DND-41 (cell line): ENCODE measurements at regions not wholly inside any gene's neighbourhood (a gene's known extent, or its start where the extent isn't known, plus 50 kb on each side); places are given as distances from the start of the nearest gene placed in this dataset.

Source experiments
- ATAC-seq: fragments of 200-7000 bp; cut with Tn5 transposase; 3 replicates; pipeline ENCODE4 v1.9.1; 2021; ENCODE audit warnings: low read depth; ENCODE audit not compliant: insufficient read depth
- DNase-seq: peaks from one replicate; pipeline ENCODE4 v3.0.0-alpha.2; 2020
- H2AFZ ChIP-seq: 2 replicates; pipeline ENCODE4 v1.6.0; 2012; ENCODE audit warnings: low read depth, low read length
- H3K27ac ChIP-seq: 2 replicates; pipeline ENCODE4 v1.5.1; 2012; ENCODE audit warnings: low read length, inconsistent platforms
- H3K27me3 ChIP-seq: fragments of 200-600 bp; sonication (generic); 2 replicates; pipeline ENCODE4 v1.6.0; 2012; ENCODE audit warnings: low read length, mild to moderate bottlenecking, inconsistent platforms; ENCODE audit not compliant: insufficient read depth, poor library complexity
- H3K36me3 ChIP-seq: 2 replicates; pipeline ENCODE4 v1.5.1; 2012; ENCODE audit warnings: low read length, inconsistent platforms; ENCODE audit not compliant: insufficient read depth
- H3K4me1 ChIP-seq: 2 replicates; pipeline ENCODE4 v1.5.1; 2012; ENCODE audit warnings: mild to moderate bottlenecking, low read length; ENCODE audit not compliant: insufficient read depth
- H3K4me2 ChIP-seq: 2 replicates; pipeline ENCODE4 v1.6.0; 2012; ENCODE audit warnings: mild to moderate bottlenecking, moderate library complexity, low read length, inconsistent platforms; ENCODE audit not compliant: insufficient read depth
- H3K4me3 ChIP-seq, 2 experiments: fragments of 200-600 bp in 1 of 2; shearing (Covaris generic) in 1 of 2; 2 replicates each; pipeline ENCODE4 v1.5.1; 2012 to 2016; ENCODE audit warnings: inconsistent platforms in 2 of 2, low read length in 2 of 2, mild to moderate bottlenecking in 2 of 2, low read depth in 1 of 2, moderate library complexity in 1 of 2
- H3K79me2 ChIP-seq: 2 replicates; pipeline ENCODE4 v1.6.0; 2012; ENCODE audit warnings: low read length, inconsistent platforms; ENCODE audit not compliant: insufficient read depth
- H3K9ac ChIP-seq: 2 replicates; pipeline ENCODE4 v1.6.0; 2012; ENCODE audit warnings: low read depth, mild to moderate bottlenecking, inconsistent platforms, low read length, moderate library complexity
- H3K9me3 ChIP-seq: 2 replicates; pipeline ENCODE4 v1.5.1; 2012; ENCODE audit warnings: low read length, moderate library complexity, mild to moderate bottlenecking, inconsistent platforms; ENCODE audit not compliant: insufficient read depth, severe bottlenecking
- H4K20me1 ChIP-seq: 2 replicates; pipeline ENCODE4 v1.6.0; 2012; ENCODE audit warnings: low read length; ENCODE audit not compliant: insufficient read depth
- EZH2 ChIP-seq: IDR thresholded peaks from 3 replicates; pipeline ENCODE4 v1.6.1; 2012; ENCODE audit warnings: borderline replicate concordance, low read depth, mild to moderate bottlenecking, moderate library complexity, low read length, inconsistent platforms; ENCODE audit not compliant: severe bottlenecking
- TF ChIP-seq, protein P1 (sequence below): IDR thresholded peaks from 2 replicates; pipeline ENCODE4 v1.5.1; 2012; ENCODE audit warnings: borderline replicate concordance, low read length, moderate library complexity, mild to moderate bottlenecking; ENCODE audit not compliant: poor library complexity, severe bottlenecking; ENCODE audit errors: extremely low read depth

DNA sequence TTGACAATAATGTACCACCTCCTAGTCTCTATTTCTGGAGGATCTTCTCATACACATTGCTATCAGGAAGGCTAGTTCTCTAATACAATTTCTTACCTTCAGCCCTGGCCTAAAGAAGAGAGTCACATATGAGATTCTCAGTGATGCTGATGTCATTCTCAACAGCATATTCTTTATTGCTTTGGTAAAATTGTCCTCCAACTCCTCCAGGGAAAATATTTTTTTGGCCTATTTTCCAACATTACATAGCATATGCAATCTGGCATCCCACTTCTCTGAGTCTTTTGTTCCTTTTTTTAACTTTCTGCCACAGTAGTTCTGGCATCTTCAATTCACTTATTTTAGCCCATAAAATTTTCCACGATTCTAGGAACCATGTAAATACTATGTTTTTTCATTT is 2363.1 kb downstream of the ARAP2 start:
- no peak overlapping the region for H3K27ac ChIP-seq
- TF ChIP-seq EZH2: no peak
- TF ChIP-seq, protein P1, sequence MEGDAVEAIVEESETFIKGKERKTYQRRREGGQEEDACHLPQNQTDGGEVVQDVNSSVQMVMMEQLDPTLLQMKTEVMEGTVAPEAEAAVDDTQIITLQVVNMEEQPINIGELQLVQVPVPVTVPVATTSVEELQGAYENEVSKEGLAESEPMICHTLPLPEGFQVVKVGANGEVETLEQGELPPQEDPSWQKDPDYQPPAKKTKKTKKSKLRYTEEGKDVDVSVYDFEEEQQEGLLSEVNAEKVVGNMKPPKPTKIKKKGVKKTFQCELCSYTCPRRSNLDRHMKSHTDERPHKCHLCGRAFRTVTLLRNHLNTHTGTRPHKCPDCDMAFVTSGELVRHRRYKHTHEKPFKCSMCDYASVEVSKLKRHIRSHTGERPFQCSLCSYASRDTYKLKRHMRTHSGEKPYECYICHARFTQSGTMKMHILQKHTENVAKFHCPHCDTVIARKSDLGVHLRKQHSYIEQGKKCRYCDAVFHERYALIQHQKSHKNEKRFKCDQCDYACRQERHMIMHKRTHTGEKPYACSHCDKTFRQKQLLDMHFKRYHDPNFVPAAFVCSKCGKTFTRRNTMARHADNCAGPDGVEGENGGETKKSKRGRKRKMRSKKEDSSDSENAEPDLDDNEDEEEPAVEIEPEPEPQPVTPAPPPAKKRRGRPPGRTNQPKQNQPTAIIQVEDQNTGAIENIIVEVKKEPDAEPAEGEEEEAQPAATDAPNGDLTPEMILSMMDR: no peak
- no peaks in the 10 kb centered on the region for H3K27me3 ChIP-seq
- no peaks in the 10 kb centered on the region for H3K36me3 ChIP-seq
- H2AFZ ChIP-seq: no peak overlapping the region
- DNase-seq (no peak), ATAC-seq (no peak)
- H4K20me1 ChIP-seq: no peaks in the 10 kb centered on the region
- no peak overlapping the region for H3K9ac ChIP-seq
- no peak overlapping the region for H3K4me2 ChIP-seq
- H3K4me1 ChIP-seq: no peaks in the 10 kb centered on the region
- no peaks in the 10 kb centered on the region for H3K9me3 ChIP-seq
- H3K4me3 ChIP-seq: no peak overlapping the region
- no peaks in the 10 kb centered on the region for H3K79me2 ChIP-seq

DNA sequence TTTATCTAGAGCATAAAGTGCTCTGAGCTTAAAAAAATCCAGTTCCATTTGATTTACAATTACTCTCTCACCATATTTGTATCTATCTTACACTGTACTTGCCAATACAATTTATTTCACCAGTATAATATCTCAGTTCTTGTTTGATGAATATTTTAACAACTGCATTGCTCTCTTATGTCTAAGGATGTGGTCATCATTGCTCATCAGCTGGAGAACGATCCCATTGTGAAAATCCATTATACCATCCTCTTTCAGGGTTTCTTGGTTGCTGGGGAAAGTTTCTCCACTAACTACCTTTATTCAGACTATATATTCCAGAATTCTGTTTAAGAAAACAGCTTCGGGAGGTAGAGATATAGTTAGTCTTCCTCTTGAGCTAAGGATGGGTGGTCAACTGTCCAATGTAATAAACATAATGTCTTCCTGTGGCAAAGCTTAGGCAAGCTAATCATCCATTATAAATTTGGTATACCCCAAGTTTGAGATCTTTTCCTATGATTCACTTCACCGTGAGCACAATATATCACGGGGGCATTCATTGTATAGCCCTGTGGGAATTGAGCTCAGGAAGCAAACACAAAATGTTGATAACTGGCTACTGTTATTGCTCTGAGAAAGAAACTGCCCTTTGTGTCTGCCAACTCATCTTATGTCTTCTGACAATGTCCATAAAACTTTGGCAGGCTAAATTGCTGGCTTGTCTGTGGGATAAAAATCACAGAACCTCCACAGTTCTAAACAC is 2361.9 kb downstream of the ARAP2 start:
- Histone ChIP-seq H3K4me1 (0 out of 2 replicates have a peak, but pooled peaks cover under 1% of the 10 kb centered on the region), H3K9me3 (no peaks in the 10 kb centered on the region), H4K20me1 (no peaks in the 10 kb centered on the region), H3K27ac (no peak overlapping the region), H2AFZ (no peak overlapping the region), H3K36me3 (no peaks in the 10 kb centered on the region), H3K79me2 (no peaks in the 10 kb centered on the region), H3K4me2 (no peak overlapping the region), H3K4me3 (no peak overlapping the region), H3K27me3 (no peaks in the 10 kb centered on the region), H3K9ac (no peak overlapping the region)
- TF ChIP-seq, protein P1: no peak
- TF ChIP-seq EZH2: no peak
- DNase-seq (no peak), ATAC-seq (no peak)

DNA sequence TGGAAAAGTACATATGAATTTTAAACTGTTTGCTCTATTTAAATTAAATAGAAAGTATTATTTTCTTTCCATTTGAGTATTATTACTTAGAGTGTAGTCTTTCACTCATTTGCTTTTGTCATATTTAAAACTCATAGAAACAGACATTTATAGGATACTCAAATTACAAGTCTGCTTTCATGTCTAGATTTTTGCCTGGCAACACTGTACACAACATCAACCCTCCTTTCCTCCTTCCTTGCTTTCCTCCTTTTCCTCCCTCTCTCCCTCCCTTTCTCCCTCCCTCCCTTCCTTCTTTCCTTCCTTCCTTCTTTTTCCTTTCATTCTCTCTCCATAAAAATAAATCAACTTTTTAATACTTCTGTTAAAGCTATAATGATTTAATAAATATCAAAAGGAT is 2361.2 kb downstream of the ARAP2 start:
- TF ChIP-seq EZH2: no peak
- TF ChIP-seq, protein P1: no peak
- no peak overlapping the region for H3K27ac ChIP-seq
- no peaks in the 10 kb centered on the region for H3K27me3 ChIP-seq
- H2AFZ ChIP-seq: no peak overlapping the region
- DNase-seq: no peak
- H4K20me1 ChIP-seq: no peaks in the 10 kb centered on the region
- ATAC-seq: no peak
- no peak overlapping the region for H3K4me3 ChIP-seq
- no peak overlapping the region for H3K4me2 ChIP-seq
- no peaks in the 10 kb centered on the region for H3K9me3 ChIP-seq
- H3K79me2 ChIP-seq: no peaks in the 10 kb centered on the region
- H3K4me1 ChIP-seq: peaks cover 6% of the 10 kb centered on the region; the same call in 1 of the 2 replicates
- H3K36me3 ChIP-seq: no peaks in the 10 kb centered on the region
- no peak overlapping the region for H3K9ac ChIP-seq
